HPDE6-E6E7 (cell line): ENCODE measurements at regions not wholly inside any gene's neighbourhood (a gene's known extent, or its start where the extent isn't known, plus 50 kb on each side); places are given as distances from the start of the nearest gene placed in this dataset.
"Not testable (repeated sequence)": the region's sequence is repeated elsewhere in the genome, so short reads cannot be mapped to it uniquely, and the experiment has no call there.

Experiments
- DNase-seq: peaks from one replicate; pipeline ENCODE4 v3.0.0; 2011; ENCODE audit warnings: missing footprints; ENCODE audit errors: extremely low spot score

DNA sequence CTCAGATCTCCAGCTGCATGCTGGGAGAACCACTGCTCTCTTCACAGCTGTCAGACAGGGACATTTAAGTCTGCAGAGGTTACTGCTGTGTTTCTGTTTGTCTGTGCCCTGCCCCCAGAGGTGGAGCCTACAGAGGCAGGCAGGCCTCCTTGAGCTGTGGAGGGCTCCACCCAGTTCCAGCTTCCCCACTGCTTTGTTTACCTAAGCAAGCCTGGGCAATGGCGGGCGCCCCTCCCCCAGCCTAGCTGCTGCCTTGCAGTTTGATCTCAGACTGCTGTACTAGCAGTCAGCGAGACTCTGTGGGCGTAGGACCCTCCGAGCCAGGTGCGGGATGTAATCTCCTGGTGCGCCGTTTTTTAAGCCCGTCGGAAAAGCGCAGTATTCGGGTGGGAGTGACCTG is 903.0 kb downstream of the PLOD2 start:
- DNase-seq: not testable (repeated sequence)

- no peak for DNase-seq
Measured at GRCh38 chr3:145259166-145259880, 901.7 kb downstream of the PLOD2 start.

- not testable (repeated sequence) for DNase-seq
Measured at GRCh38 chr3:145263458-145263857, 897.5 kb downstream of the PLOD2 start.

GRCh38 chr3:145266368-145266767 is 894.6 kb downstream of the PLOD2 start:
- no peak for DNase-seq

GRCh38 chr3:145269106-145269505 is 891.9 kb downstream of the PLOD2 start:
- DNase-seq: no peak

- DNase-seq: no peak
Measured at GRCh38 chr3:145272684-145273083, 888.3 kb downstream of the PLOD2 start.

GRCh38 chr3:145282505-145282904 is 878.5 kb downstream of the PLOD2 start:
- no peak for DNase-seq

DNA sequence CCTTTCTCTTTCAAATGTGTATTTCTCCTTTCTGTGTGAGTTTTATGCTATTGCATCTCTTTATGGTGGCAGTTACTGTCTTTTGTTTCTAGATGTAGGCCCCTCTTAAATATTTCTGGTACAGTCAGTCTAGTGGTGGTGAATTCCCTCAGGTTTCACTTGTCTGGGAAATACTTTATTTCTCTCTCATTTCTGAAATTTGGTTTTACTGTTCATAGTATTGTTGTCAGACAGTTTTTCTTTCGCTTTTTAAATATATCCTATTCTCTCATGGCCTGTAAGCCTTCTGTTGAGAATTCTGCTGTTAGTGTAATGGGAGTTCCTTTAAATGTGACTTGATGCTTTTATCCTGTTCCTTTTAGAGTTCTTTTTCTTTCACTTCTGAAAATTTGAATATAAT is 874.0 kb downstream of the PLOD2 start:
- DNase-seq: no peak

DNA sequence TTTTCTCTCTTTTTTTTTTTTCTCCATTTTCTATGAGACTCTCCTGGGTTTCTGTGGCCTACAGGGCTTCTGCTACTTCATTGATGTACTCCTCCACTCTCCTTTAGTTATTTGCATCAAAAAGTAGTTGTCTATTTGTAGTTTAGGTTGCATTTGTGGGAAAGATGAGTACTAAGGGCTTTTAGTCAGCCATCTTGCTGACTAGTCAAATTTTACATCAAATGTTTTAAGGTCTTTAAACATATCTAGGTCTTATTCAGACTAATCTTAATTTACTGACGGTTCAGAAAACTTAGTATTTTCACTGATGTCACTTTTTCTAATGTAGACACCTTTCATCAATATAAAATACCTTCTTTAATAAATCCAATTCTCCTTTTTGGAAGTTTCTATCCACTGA is 871.0 kb downstream of the PLOD2 start:
- no peak for DNase-seq

DNA sequence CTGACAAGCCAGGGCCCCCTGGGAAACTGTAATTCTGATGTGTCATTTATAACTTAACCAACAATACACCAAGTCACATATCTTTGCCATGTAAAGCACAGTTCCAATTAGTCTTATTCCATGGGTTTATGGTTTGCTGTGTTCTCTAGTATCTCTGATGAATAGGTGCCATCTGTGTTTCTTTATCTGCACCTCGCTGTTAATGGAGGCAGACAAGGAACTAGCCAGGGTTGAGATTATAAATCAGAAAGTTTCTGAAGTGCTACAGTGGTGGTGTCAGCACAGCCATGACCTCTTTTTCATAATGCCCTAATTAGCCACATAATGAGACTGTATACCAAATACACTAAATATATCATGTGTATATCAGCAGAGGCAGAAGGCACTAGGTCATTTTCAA is 866.4 kb downstream of the PLOD2 start:
- no peak for DNase-seq

DNA sequence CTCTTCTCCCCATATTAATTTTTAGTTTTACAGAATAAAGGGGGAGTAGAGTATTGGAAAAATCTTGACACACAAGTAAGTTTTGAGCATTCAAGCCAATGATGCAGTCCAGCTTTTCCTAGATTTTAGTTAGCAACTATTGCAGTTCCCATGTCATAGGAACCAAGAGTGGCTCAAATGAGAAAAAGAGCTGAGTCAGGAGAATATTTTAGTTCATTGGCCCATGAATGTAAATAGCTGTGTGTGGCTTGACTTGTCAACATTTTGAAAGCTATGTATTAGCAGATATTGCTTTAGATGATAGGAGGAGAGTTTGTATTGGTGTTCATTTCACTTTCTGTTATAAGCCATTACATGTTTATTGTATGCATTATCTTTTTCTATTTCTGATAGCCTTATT is 853.7 kb downstream of the PLOD2 start:
- no peak for DNase-seq

GRCh38 chr3:145313751-145314150 is 847.2 kb downstream of the PLOD2 start:
- no peak for DNase-seq

DNA sequence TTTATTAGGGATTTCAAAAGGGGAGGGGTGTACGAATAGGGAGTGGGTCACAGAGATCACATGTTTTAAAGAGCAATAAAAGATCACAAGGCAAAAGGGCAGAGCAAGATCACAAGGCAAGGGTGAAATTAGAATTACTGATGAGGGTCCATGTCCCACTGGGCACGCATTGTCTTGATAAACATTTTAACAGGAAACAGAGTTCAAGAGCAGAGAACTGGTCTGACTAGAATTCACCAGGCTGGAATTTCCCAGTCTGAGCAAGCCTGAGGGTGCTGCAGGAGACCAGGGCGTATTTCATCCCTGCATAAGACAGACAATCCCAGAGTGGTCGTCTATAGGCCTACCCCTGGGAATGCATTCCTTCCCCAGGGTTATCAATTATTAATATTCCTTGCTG is 844.7 kb downstream of the PLOD2 start:
- not testable (repeated sequence) for DNase-seq

DNA sequence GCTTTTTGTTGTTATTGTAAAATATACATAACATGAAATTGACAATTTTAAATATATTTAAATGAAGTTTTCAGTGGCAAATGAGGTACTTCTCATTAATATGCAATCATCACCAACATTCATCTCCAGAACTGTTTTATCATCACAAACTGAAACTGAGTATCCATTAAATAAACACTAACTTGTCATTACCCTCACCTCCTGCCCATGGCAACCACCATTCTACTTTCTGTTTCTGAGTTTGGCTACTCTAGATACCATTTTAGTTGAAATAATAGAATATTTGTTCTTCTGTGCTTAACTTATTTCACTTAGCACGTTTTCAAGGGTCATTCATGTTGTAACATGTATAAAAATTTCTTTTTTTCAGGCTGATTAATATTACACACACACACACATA is 834.3 kb downstream of the PLOD2 start:
- no peak for DNase-seq

- not testable (repeated sequence) for DNase-seq
Measured at GRCh38 chr3:145333427-145333826, 827.6 kb downstream of the PLOD2 start.

DNA sequence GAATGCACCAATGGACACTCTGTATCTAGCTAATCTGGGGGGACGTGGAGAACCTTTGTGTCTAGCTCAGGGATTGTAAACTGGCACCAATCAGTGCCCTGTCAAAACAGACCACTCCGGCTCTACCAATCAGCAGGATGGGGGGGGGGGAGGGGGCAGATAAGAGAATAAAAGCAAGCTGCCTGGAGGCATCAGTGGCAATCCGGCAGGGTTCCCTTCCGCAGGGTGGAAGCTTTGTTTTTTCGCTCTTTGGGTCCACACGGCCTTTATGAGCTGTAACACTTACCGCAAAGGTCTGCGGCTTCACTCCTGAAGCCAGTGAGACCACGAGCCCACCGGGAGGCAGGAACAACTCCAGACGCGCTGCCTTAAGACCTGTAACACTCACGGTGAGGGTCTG is 827.1 kb downstream of the PLOD2 start:
- DNase-seq: no peak

DNA sequence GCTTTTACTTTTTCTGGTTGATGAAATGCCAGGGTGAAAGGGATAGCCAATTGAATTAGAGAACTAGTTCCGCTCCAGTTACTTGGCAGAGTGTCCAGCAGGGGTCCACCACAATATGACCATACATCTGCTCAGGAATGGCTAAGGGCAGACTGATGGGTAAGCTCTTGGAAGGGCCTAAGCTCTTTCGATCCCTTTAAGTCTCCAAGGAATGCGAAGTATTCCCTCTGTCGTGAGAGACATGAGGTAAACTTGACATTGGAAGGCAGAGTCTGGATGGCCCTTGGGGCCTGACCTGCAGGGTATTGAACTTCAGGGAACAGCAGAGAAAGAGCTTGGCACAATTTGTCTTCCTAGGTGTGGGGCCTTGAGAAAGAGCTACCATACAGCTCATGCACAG is 805.8 kb downstream of the PLOD2 start:
- no peak for DNase-seq

DNA sequence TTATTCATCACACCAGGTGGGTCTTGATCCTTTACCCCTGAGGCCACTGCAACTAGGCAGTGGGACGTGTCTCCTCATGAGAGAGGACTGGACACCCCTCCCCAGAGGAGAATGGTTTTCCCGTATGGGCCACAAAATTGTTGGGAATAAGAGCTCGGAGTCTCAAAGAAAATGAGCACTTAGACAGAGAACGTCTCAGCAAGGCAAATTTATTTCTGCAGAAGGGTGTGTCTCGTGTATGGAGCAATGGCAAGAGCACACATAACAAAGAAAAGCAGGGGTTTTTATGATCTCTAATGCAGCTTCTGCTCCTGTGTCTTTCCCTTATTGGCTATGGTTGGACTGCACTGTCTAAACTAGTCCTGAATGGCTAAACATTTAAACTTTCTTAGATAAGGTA is 803.5 kb downstream of the PLOD2 start:
- no peak for DNase-seq

- DNase-seq: no peak
Measured at GRCh38 chr3:145359040-145359439, 801.9 kb downstream of the PLOD2 start.

DNA sequence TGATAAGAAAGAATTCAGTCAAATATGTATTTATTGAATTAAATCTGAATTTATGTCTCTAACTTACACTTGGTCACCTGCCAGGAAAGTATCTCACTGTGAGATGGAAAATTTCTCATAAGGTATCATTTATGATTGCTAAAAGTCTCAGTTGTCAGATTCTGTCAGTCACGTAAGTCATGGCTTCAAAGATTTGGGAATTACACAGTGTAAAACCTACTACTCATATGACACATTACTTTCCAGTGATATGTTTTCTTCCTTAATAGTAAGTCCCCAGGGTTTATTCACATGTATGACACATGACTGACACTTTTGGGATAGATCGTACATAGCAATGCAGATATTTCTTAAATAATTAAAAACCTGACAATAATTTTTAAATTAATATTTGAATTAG is 792.2 kb downstream of the PLOD2 start:
- DNase-seq: no peak

GRCh38 chr3:145370870-145371269 is 790.1 kb downstream of the PLOD2 start:
- DNase-seq: no peak

GRCh38 chr3:145377301-145377700 is 783.7 kb downstream of the PLOD2 start:
- no peak for DNase-seq

- DNase-seq: no peak
Measured at GRCh38 chr3:145383416-145383815, 777.6 kb downstream of the PLOD2 start.

DNA sequence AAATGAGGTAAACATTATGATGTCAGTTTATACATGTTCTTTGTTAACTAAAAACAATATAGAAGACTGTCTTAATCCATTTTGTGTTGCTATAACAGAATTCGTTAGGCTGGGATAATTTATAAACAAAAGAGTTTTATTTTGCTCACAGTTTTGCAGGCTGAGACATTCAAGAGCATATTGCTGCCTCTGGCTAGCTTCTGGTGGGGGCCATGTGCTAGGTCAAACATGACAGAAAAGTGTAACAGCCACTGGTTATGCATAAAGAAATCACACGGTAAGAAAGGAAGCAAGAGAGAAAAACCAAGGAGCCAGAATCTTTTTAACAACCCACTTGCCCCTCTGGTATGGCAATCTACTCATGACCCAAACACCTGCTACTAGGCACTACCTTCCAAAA is 776.7 kb downstream of the PLOD2 start:
- no peak for DNase-seq
